H1 (cell line): ENCODE measurements at regions not wholly inside any gene's neighbourhood (a gene's known extent, or its start where the extent isn't known, plus 50 kb on each side); places are given as distances from the start of the nearest gene placed in this dataset.

ENCODE experiments used
- CBX8 ChIP-seq: fragments of 300-800, 300-1000 bp; sonication (generic); IDR thresholded peaks from 2 replicates; pipeline ENCODE4 v1.7.1; 2016; ENCODE audit warnings: low read depth, low read length, borderline replicate concordance
- HDAC2 ChIP-seq, 2 experiments: fragments of 300-600 bp in 1 of 2; sonication (generic) in 1 of 2; IDR thresholded peaks; 2 replicates each; pipeline ENCODE4 v1.6.1; 2011 to 2012; ENCODE audit warnings: low read depth in 2 of 2, low read length in 2 of 2, mild to moderate bottlenecking in 2 of 2, moderate library complexity in 2 of 2, borderline replicate concordance in 1 of 2, inconsistent platforms in 1 of 2
- SRF ChIP-seq: IDR thresholded peaks from 2 replicates; pipeline ENCODE4 v1.6.1; 2011; ENCODE audit warnings: mild to moderate bottlenecking, low read depth, low read length, moderate library complexity
- TAF1 ChIP-seq: IDR thresholded peaks from 2 replicates; pipeline ENCODE4 v1.6.1; 2011; ENCODE audit warnings: mild to moderate bottlenecking, low read depth, low read length

- TF ChIP-seq TAF1 (no peak), SRF (no peak), HDAC2 (IDR thresholded peaks at IDR 0.05; ENCODE audit: borderline replicate concordance in 1 of 2, low read depth in 2 of 2, low read length in 2 of 2) (no peak), CBX8 (no peak)
Measured at GRCh38 chr3:120506076-120506827, 55.5 kb upstream of the FSTL1 start (continued).
